SK-N-SH (cell line): ENCODE measurements at regions not wholly inside any gene's neighbourhood (a gene's known extent, or its start where the extent isn't known, plus 50 kb on each side); places are given as distances from the start of the nearest gene placed in this dataset.

Experiments
- CTCF ChIA-PET: fragments of 300-600, 350-600 bp; formaldehyde crosslinking; extraction: SDS; loops from one replicate; lab custom pipeline; 2021; lab: Yijun Ruan, JAX
- POLR2A ChIA-PET: fragments of 350-600 bp; sonication (Branson Sonifier 250); formaldehyde crosslinking; extraction: SDS; loops from one replicate; lab custom pipeline; 2020; ENCODE audit warnings: antibody characterized with exemption, inconsistent platforms; lab: Yijun Ruan, JAX
- DNase-seq: peaks from one replicate; pipeline ENCODE4 v3.0.0; 2012
- H2AFZ ChIP-seq: fragments of 200-600 bp; sonication (generic); 2 replicates; pipeline ENCODE4 v1.8.1; 2016; ENCODE audit warnings: antibody characterized with exemption, mild to moderate bottlenecking, low read depth
- H3F3A ChIP-seq: fragments of 200-600 bp; sonication (generic); replicated peaks from 2 replicates; pipeline ENCODE3; 2016; ENCODE audit warnings: antibody characterized with exemption, mild to moderate bottlenecking; ENCODE audit not compliant: insufficient read depth
- H3K27ac ChIP-seq, 2 experiments: fragments of 200-500 bp in 1 of 2; fragments of 200-600 bp in 1 of 2; sonication (Bioruptor generic) in 1 of 2; sonication (generic), shearing (Covaris generic) in 1 of 2; 2 replicates each; pipeline versions ENCODE4 v1.5.1 to v1.6.1; 2014 to 2016; ENCODE audit warnings: low read depth in 2 of 2, inconsistent platforms in 1 of 2, low read length in 1 of 2, mild to moderate bottlenecking in 1 of 2, mixed read lengths in 1 of 2
- H3K27me3 ChIP-seq: fragments of 200-600 bp; sonication (generic), shearing (Covaris generic); 2 replicates; pipeline ENCODE4 v1.6.1; 2016; ENCODE audit warnings: mixed run types; ENCODE audit not compliant: insufficient read depth
- H3K36me3 ChIP-seq, 2 experiments: fragments of 200-500 bp in 1 of 2; fragments of 200-600 bp in 1 of 2; sonication (Bioruptor generic) in 1 of 2; sonication (generic) in 1 of 2; replicated peaks in 1 of 2; 2 replicates each; pipeline versions ENCODE3 to v1.5.1; 2014 to 2016; ENCODE audit warnings: low read length in 1 of 2, mild to moderate bottlenecking in 1 of 2; ENCODE audit not compliant: insufficient read depth in 2 of 2, control insufficient read depth in 1 of 2
- H3K4me1 ChIP-seq, 2 experiments: fragments of 200-500 bp in 1 of 2; fragments of 200-600 bp in 1 of 2; sonication (Bioruptor generic) in 1 of 2; sonication (generic), shearing (Covaris generic) in 1 of 2; 2 replicates each; pipeline versions ENCODE4 v1.5.1 to v1.6.1; 2014 to 2016; ENCODE audit warnings: low read depth in 1 of 2, low read length in 1 of 2, mixed run types in 1 of 2; ENCODE audit not compliant: insufficient read depth in 2 of 2, control insufficient read depth in 1 of 2
- H3K4me2 ChIP-seq: fragments of 200-600 bp; sonication (generic), shearing (Covaris generic); 2 replicates; pipeline ENCODE4 v1.6.1; 2017; ENCODE audit warnings: mixed run types
- H3K4me3 ChIP-seq, 2 experiments: fragments of 200-500 bp in 1 of 2; fragments of 200-600 bp in 1 of 2; sonication (Bioruptor generic) in 1 of 2; sonication (generic), shearing (Covaris generic) in 1 of 2; 2 replicates each; pipeline versions ENCODE4 v1.5.1 to v1.8.1; 2014 to 2016; ENCODE audit warnings: low read depth in 2 of 2, inconsistent platforms in 1 of 2, low read length in 1 of 2, mild to moderate bottlenecking in 1 of 2, mixed read lengths in 1 of 2, moderate library complexity in 1 of 2
- H3K79me2 ChIP-seq: fragments of 200-600 bp; sonication (generic); 2 replicates; pipeline ENCODE4 v1.8.1; 2017; ENCODE audit warnings: mild to moderate bottlenecking; ENCODE audit not compliant: insufficient read depth
- H3K9ac ChIP-seq: fragments of 200-600 bp; sonication (generic); 2 replicates; pipeline ENCODE4 v1.6.1; 2017; ENCODE audit warnings: mixed run types
- H3K9me2 ChIP-seq: fragments of 200-600 bp; sonication (generic); 2 replicates; pipeline ENCODE4 v1.6.1; 2017; ENCODE audit warnings: mixed run types
- H3K9me3 ChIP-seq: fragments of 200-600 bp; sonication (generic); 2 replicates; pipeline ENCODE4 v1.6.1; 2017; ENCODE audit warnings: mixed run types, mild to moderate bottlenecking, moderate library complexity
- H4K20me1 ChIP-seq: fragments of 200-600 bp; sonication (generic); 2 replicates; pipeline ENCODE4 v1.6.1; 2017; ENCODE audit warnings: mild to moderate bottlenecking, mixed run types; ENCODE audit not compliant: insufficient read depth
- CHD2 ChIP-seq: fragments of 150-350 bp; IDR thresholded peaks from 2 replicates; pipeline ENCODE4 v1.6.1; 2018; ENCODE audit warnings: low read length; ENCODE audit not compliant: partially characterized antibody
- CTCF ChIP-seq: fragments of 200-600 bp; sonication (generic); IDR thresholded peaks from 2 replicates; pipeline ENCODE4 v1.6.1; 2017; ENCODE audit warnings: antibody characterized with exemption, mild to moderate bottlenecking, moderate library complexity
- EP300 ChIP-seq, 2 experiments: IDR thresholded peaks; 2 replicates each; pipeline versions ENCODE4 v1.4.0 to v1.6.1; 2012; ENCODE audit warnings: borderline replicate concordance in 1 of 2, low read depth in 1 of 2, low read length in 1 of 2
- FOXM1 ChIP-seq: IDR thresholded peaks from 2 replicates; pipeline ENCODE4 v1.4.0; 2012; ENCODE audit warnings: low read depth, mild to moderate bottlenecking
- GATA2 ChIP-seq: sonication (generic); formaldehyde crosslinking; IDR thresholded peaks from 2 replicates; pipeline ENCODE4 v1.5.0; 2020; ENCODE audit warnings: mild to moderate bottlenecking, missing genetic modification reagents
- JUND ChIP-seq: IDR thresholded peaks from 2 replicates; pipeline ENCODE4 v1.4.0; 2012
- NFIC ChIP-seq: IDR thresholded peaks from 2 replicates; pipeline ENCODE4 v1.4.0; 2012; ENCODE audit warnings: borderline replicate concordance
- NRF1 ChIP-seq: IDR thresholded peaks from 2 replicates; pipeline ENCODE4 v1.6.1; 2012; ENCODE audit warnings: low read depth, mild to moderate bottlenecking, low read length
- PBX3 ChIP-seq: IDR thresholded peaks from 2 replicates; pipeline ENCODE4; 2012
- RCOR1 ChIP-seq: fragments of 150-350 bp; IDR thresholded peaks from 2 replicates; pipeline ENCODE4 v1.6.1; 2017; ENCODE audit warnings: antibody characterized with exemption, low read length
- RFX5 ChIP-seq: IDR thresholded peaks from 2 replicates; pipeline ENCODE4 v1.6.1; 2012; ENCODE audit warnings: mild to moderate bottlenecking, improper control_type of control experiment, low read length
- RXRA ChIP-seq: IDR thresholded peaks from 2 replicates; pipeline ENCODE4 v1.4.0; 2012; ENCODE audit warnings: low read depth, mild to moderate bottlenecking, borderline replicate concordance
- SIN3A ChIP-seq: IDR thresholded peaks from 2 replicates; pipeline ENCODE4 v1.6.1; 2012; ENCODE audit warnings: low read depth, mild to moderate bottlenecking, low read length, moderate library complexity, borderline replicate concordance
- SMC3 ChIP-seq: IDR thresholded peaks from 2 replicates; pipeline ENCODE4 v1.6.1; 2012; ENCODE audit warnings: low read depth, low read length, improper control_type of control experiment
- TAF1 ChIP-seq: IDR thresholded peaks from 2 replicates; pipeline ENCODE4 v1.6.1; 2012; ENCODE audit warnings: low read depth, mild to moderate bottlenecking, low read length, moderate library complexity, borderline replicate concordance
- TCF12 ChIP-seq: IDR thresholded peaks from 2 replicates; pipeline ENCODE4 v1.4.0; 2012
- USF2 ChIP-seq: fragments of 150-350 bp; IDR thresholded peaks from 2 replicates; pipeline ENCODE4 v1.6.1; 2017; ENCODE audit warnings: antibody characterized with exemption, low read length, low read depth, borderline replicate concordance
- YY1 ChIP-seq: IDR thresholded peaks from 2 replicates; pipeline ENCODE4 v1.4.0; 2012; ENCODE audit warnings: low read depth, mild to moderate bottlenecking
- ZBTB33 ChIP-seq: IDR thresholded peaks from 2 replicates; pipeline ENCODE4 v1.4.0; 2012; ENCODE audit warnings: low read depth, borderline replicate concordance
- WGBS: methylation state at CpG from one replicate; pipeline ENCODE4 v1.1.6; 2017; ENCODE audit warnings: low lambda C conversion rate; 5-methylcytosine and 5-hydroxymethylcytosine counted together

GRCh38 chr18:43916984-43917383, 639.7 kb upstream of the SYT4 start:
- Histone ChIP-seq H3K79me2 (no peaks in the 10 kb centered on the region), H3K9ac (no peak overlapping the region), H4K20me1 (no peaks in the 10 kb centered on the region), H3K4me1 (peaks cover 0 to 7% of the 10 kb centered on the region in 2 experiments; a peak in 2 of 4 replicates), H3K27ac (no peak overlapping the region), H3K36me3 (no peaks in the 10 kb centered on the region), H2AFZ (no peak overlapping the region), H3K9me2 (no peaks in the 10 kb centered on the region)
- no peak for DNase-seq
- WGBS = 87% methylated on average over 3 of the region's 3 CpGs
- TF ChIP-seq SIN3A (no peak), JUND (no peak), PBX3 (no peak), EP300 (IDR thresholded peaks at IDR 0.05; ENCODE audit: borderline replicate concordance in 1 of 2, low read depth in 1 of 2, low read length in 1 of 2) (no peak), USF2 (no peak), RCOR1 (no peak), TCF12 (no peak), NFIC (no peak), TAF1 (no peak), RFX5 (no peak), GATA2 (no peak), CHD2 (no peak), FOXM1 (no peak)
- TF ChIP-seq, all 33 proteins: peak for 0
- no peak overlapping the region for H3K4me3 ChIP-seq
- no peak overlapping the region for H3K4me2 ChIP-seq
- ChIA-PET POLR2A (no interaction called here), CTCF (no interaction called here)
- no peaks in the 10 kb centered on the region for H3K9me3 ChIP-seq
- peaks cover 5% of the 10 kb centered on the region for H3F3A ChIP-seq
- no peaks in the 10 kb centered on the region for H3K27me3 ChIP-seq

GRCh38 chr18:43917520-43917919, 640.2 kb upstream of the SYT4 start:
- Histone ChIP-seq H3K4me1 (peaks cover 0 to 7% of the 10 kb centered on the region in 2 experiments; a peak in 2 of 4 replicates), H3K4me2 (no peak overlapping the region), H3K4me3 (no peak overlapping the region), H3K36me3 (no peaks in the 10 kb centered on the region), H3F3A (peaks cover 5% of the 10 kb centered on the region), H3K27ac (no peak overlapping the region), H3K27me3 (no peaks in the 10 kb centered on the region), H3K9me2 (no peaks in the 10 kb centered on the region), H3K9ac (no peak overlapping the region), H3K9me3 (no peaks in the 10 kb centered on the region), H4K20me1 (no peaks in the 10 kb centered on the region), H2AFZ (no peak overlapping the region), H3K79me2 (no peaks in the 10 kb centered on the region)
- no peak for DNase-seq
- ChIA-PET POLR2A (no interaction called here), CTCF (no interaction called here)
- WGBS = 89% methylated on average over 5 of the region's 5 CpGs
- TF ChIP-seq RCOR1 = no peak
- TF ChIP-seq GATA2 = no peak
- TF ChIP-seq RXRA = no peak
- TF ChIP-seq JUND = no peak
- no peak for TF ChIP-seq PBX3
- no peak for TF ChIP-seq YY1
- TF ChIP-seq CTCF = no peak
- TF ChIP-seq NFIC = no peak
- TF ChIP-seq NRF1 = no peak
- no peak for TF ChIP-seq EP300 (IDR thresholded peaks at IDR 0.05; ENCODE audit: borderline replicate concordance in 1 of 2, low read depth in 1 of 2, low read length in 1 of 2)
- no peak for TF ChIP-seq TAF1
- no peak for TF ChIP-seq SMC3
- no peak for TF ChIP-seq CHD2
- no peak for TF ChIP-seq ZBTB33
